ENCODE measurements at regions not wholly inside any gene's neighbourhood (a gene's known extent, or its start where the extent isn't known, plus 50 kb on each side); places are given as distances from the start of the nearest gene placed in this dataset.

- no TSS peak for BruUV-seq (replicated peaks)
- ChIA-PET POLR2A (ENCODE audit: unreplicated experiment) (no interaction called here), CTCF (no interaction called here)
- Histone ChIP-seq H4K20me1 (ENCODE audit: insufficient read depth) (no peaks in the 10 kb centered on the region), H3K79me2 (ENCODE audit: low read depth) (no peaks in the 10 kb centered on the region), H3K27ac (no peak overlapping the region), H3K36me3 (ENCODE audit: low read depth) (no peaks in the 10 kb centered on the region), H3K4me2 (no peak overlapping the region), H3K4me3 (no peak overlapping the region), H3K9me2 (ENCODE audit: insufficient read depth) (no peaks in the 10 kb centered on the region), H3K27me3 (ENCODE audit: insufficient read depth, low read depth) (no peaks in the 10 kb centered on the region), H3F3A (ENCODE audit: insufficient read depth, low read depth) (no peaks in the 10 kb centered on the region), H3K4me1 (replicated peaks; ENCODE audit: insufficient read depth) (no peaks in the 10 kb centered on the region), H3K9me3 (ENCODE audit: insufficient read depth, low read depth) (no peaks in the 10 kb centered on the region), H2AFZ (no peak overlapping the region)
- TF ChIP-seq EZH2 (IDR thresholded peaks at IDR 0.05; ENCODE audit: low read depth): no peak
- no peak for TF ChIP-seq CTCF (conservative IDR thresholded peaks at IDR 0.05)
- DNase-seq: no peak
- intact Hi-C loops (cut with micrococcal nuclease; ENCODE audit: unreplicated experiment): no loop called here
Observed at GRCh38 chr13:57829496-57829895, 198.0 kb downstream of the PCDH17 start.

DNA sequence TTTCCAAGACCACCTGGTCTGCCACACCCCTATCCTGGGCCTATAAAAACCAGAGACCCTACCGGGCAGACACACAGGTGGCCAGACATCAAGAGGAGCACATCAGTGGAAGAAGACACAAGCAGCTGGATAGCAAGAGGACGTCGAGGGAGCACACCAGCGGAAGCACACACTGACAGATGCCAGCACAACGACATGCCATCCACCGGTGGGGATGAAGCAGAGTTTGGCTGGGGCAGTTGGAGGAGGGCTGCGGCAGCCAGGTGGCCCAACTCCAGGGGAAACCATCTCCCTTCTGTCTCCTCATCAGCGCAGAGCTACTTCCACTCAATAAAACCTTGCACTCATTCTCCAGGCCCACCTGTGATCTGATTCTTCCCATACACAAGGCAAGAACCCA is 200.6 kb downstream of the PCDH17 start:
- H3K9me3 ChIP-seq (ENCODE audit: insufficient read depth, low read depth): no peaks in the 10 kb centered on the region
- no peaks in the 10 kb centered on the region for H3K9me2 ChIP-seq (ENCODE audit: insufficient read depth)
- no peak overlapping the region for H3K4me3 ChIP-seq
- intact Hi-C loops (cut with micrococcal nuclease; ENCODE audit: unreplicated experiment): no loop called here
- POLR2A ChIA-PET (ENCODE audit: unreplicated experiment): no interaction called here
- no TSS peak for BruUV-seq (replicated peaks)
- H3K27ac ChIP-seq: no peak overlapping the region
- CTCF ChIA-PET: no interaction called here
- H3K27me3 ChIP-seq (ENCODE audit: insufficient read depth, low read depth): no peaks in the 10 kb centered on the region
- DNase-seq: no peak
- H3K4me2 ChIP-seq: no peak overlapping the region
- no peaks in the 10 kb centered on the region for H3K4me1 ChIP-seq (replicated peaks; ENCODE audit: insufficient read depth)
- no peaks in the 10 kb centered on the region for H3K36me3 ChIP-seq (ENCODE audit: low read depth)
- H4K20me1 ChIP-seq (ENCODE audit: insufficient read depth): no peaks in the 10 kb centered on the region
- no peaks in the 10 kb centered on the region for H3F3A ChIP-seq (ENCODE audit: insufficient read depth, low read depth)
- TF ChIP-seq CTCF (conservative IDR thresholded peaks at IDR 0.05) (no peak), EZH2 (IDR thresholded peaks at IDR 0.05; ENCODE audit: low read depth) (no peak)
- no peaks in the 10 kb centered on the region for H3K79me2 ChIP-seq (ENCODE audit: low read depth)
- H2AFZ ChIP-seq: no peak overlapping the region

DNA sequence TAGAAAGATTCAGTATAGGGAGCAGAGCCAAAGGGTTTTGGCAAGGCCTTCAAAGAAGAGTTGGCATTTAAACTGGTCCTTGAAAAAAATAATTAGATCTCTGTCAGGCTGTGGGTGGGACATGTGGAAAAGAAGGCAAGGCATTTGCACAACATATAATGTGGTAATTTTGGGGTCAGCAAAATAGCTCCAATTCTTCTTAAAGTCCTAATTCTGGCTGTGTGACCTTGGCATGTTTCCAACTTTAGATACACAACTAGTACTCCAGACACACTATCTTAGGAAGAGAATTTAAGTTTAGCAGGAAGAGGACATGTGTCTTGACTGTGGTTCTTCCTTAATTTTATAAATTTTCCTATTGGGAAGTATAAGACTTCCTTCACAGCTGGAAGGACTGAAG is 206.3 kb downstream of the PCDH17 start:
- Histone ChIP-seq H3K9me2 (ENCODE audit: insufficient read depth) (no peaks in the 10 kb centered on the region), H2AFZ (no peak overlapping the region), H3K27me3 (ENCODE audit: insufficient read depth, low read depth) (no peaks in the 10 kb centered on the region), H4K20me1 (ENCODE audit: insufficient read depth) (no peaks in the 10 kb centered on the region; the same call in 1 of the 2 replicates), H3K4me2 (no peak overlapping the region), H3K27ac (no peak overlapping the region), H3K4me3 (no peak overlapping the region), H3K79me2 (ENCODE audit: low read depth) (no peaks in the 10 kb centered on the region), H3K36me3 (ENCODE audit: low read depth) (no peaks in the 10 kb centered on the region), H3K9me3 (ENCODE audit: insufficient read depth, low read depth) (no peaks in the 10 kb centered on the region), H3K4me1 (replicated peaks; ENCODE audit: insufficient read depth) (no peaks in the 10 kb centered on the region), H3F3A (ENCODE audit: insufficient read depth, low read depth) (no peaks in the 10 kb centered on the region)
- TF ChIP-seq CTCF (conservative IDR thresholded peaks at IDR 0.05) (no peak), EZH2 (IDR thresholded peaks at IDR 0.05; ENCODE audit: low read depth) (no peak)
- CTCF ChIA-PET: no interaction called here
- intact Hi-C loops (cut with micrococcal nuclease; ENCODE audit: unreplicated experiment): no loop called here
- DNase-seq: no peak
- BruUV-seq (replicated peaks): no TSS peak
- POLR2A ChIA-PET (ENCODE audit: unreplicated experiment): no interaction called here
